Adrenal gland (tissue), 9 donors: ENCODE measurements at regions not wholly inside any gene's neighbourhood (a gene's known extent, or its start where the extent isn't known, plus 50 kb on each side); places are given as distances from the start of the nearest gene placed in this dataset.

Experiments
- DNase-seq, 7 donors: peaks; one replicate each; pipeline ENCODE4 v3.0.0-alpha.2; 2019 to 2020
- H3K27ac ChIP-seq, 5 donors: fragments of 200-600 bp; sonication (generic) in 4 of 5; 1 replicate in 3 of 5; 2 replicates in 2 of 5; pipeline versions ENCODE4 v1.5.1 to v1.8.0; 2016 to 2020; ENCODE audit warnings: mild to moderate bottlenecking in 1 of 5
- H3K27me3 ChIP-seq: fragments of 200-600 bp; 2 replicates; pipeline ENCODE4 v1.8.0; 2021
- H3K36me3 ChIP-seq, 2 donors: fragments of 200-600 bp; replicated peaks in 1 of 2; 1 replicate in 1 of 2; 2 replicates in 1 of 2; pipeline versions ENCODE4 v1.5.1 to v1.8.0; 2018 to 2022
- H3K4me1 ChIP-seq, 2 donors: fragments of 200-600 bp; replicated peaks in 1 of 2; 1 replicate in 1 of 2; 2 replicates in 1 of 2; pipeline versions ENCODE4 v1.5.1 to v1.8.0; 2018 to 2021
- H3K4me3 ChIP-seq, 4 donors: fragments of 200-600 bp; sonication (generic) in 3 of 4; one replicate each; pipeline ENCODE4 v1.5.1; 2016 to 2018
- H3K9me3 ChIP-seq, 3 donors: fragments of 200-600 bp; sonication (generic) in 1 of 3; replicated peaks in 1 of 3; 1 replicate in 2 of 3; 2 replicates in 1 of 3; pipeline versions ENCODE4 v1.5.1 to v1.8.0; 2016 to 2021
- POLR2A ChIP-seq, 2 donors: fragments of 450-650 bp; IDR thresholded peaks; one replicate each; pipeline ENCODE4 v1.6.1; 2017; ENCODE audit warnings: antibody characterized with exemption in 2 of 2, mild to moderate bottlenecking in 2 of 2, moderate library complexity in 1 of 2
- WGBS, 4 donors: extraction: QIAGEN DNeasy Blood & Tissue Kit in 2 of 4; methylation state at CpG; one replicate each; pipeline versions ENCODE4 v1.1.5 to v1.1.7; 2013 to 2017; 5-methylcytosine and 5-hydroxymethylcytosine counted together
- intact Hi-C, 2 donors: fragments of 100-400 bp; cut with DNase I; formaldehyde crosslinking; loops; one replicate each; pipeline versions ENCODE4 v1.14.1 to v1.15.0; 2022 to 2023
- TF ChIP-seq, protein P1 (sequence below), 6 experiments: fragments of 450-650 bp in 4 of 6; fragments of 200-600 bp in 2 of 6; sonication (generic) in 1 of 6; IDR thresholded peaks; 1 replicate in 5 of 6; 2 replicates in 1 of 6; pipeline versions ENCODE4 v1.5.1 to v1.8.0; 2016 to 2021; ENCODE audit warnings: antibody characterized with exemption in 6 of 6, mild to moderate bottlenecking in 2 of 6, moderate library complexity in 1 of 6
- donor health status: healthy with polysubstance abuse.
- donor health status: Bipolar disorder and iron deficiency.
- donor health status: DM: yes; HTN: yes; CAD: no.
- donor health status: DM: no; HTN: no; CAD: no.
- donor health status: DM: no; HTN: no; CAD: no.

DNA sequence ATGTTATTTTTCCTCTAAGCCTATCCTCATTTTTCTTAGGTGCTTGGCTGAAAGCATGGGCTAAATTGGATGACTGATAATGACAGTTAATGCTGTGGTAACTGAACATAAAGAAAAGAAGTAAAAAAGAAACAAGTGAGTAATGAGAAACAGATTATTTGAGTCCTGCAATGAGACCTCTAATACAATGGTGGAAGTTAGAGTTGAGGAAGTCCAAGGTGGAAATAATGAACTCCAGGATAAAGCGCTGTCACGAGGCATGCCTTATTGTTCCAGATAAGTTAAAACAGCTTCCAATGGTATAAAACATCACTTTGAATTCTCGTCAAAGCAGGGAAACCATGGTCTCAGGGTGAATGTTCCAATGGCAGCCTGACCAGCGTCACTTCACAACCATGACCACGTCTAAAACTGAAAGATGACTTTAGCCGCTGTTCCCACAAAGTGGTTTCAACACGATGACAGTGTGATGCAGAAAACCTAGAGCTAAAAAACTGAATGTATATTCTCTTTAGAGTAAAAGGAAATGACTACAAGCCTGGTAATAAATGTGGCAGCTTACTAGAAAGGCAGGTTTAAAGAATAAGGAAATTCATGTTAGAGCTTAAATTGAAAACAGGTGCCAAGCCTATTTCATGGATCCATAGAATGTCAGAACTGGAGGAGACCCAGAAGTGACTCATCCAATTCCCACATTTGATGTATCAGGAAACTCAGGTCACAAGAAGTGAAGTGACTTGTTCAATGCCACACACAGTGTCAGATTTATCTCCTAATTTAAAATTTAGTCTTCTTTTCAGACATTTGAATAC lies 202.6 kb upstream of the GYPA start:
- DNase-seq: no peak
- intact Hi-C loops: no loop called here
- Histone ChIP-seq H3K9me3 (no peaks in the 10 kb centered on the region), H3K4me3 (no peak overlapping the region), H3K27me3 (no peaks in the 10 kb centered on the region), H3K4me1 (no peaks in the 10 kb centered on the region), H3K36me3 (no peaks in the 10 kb centered on the region), H3K27ac (no peak overlapping the region)
- no peak for TF ChIP-seq POLR2A (IDR thresholded peaks at IDR 0.05)
- TF ChIP-seq, protein P1, sequence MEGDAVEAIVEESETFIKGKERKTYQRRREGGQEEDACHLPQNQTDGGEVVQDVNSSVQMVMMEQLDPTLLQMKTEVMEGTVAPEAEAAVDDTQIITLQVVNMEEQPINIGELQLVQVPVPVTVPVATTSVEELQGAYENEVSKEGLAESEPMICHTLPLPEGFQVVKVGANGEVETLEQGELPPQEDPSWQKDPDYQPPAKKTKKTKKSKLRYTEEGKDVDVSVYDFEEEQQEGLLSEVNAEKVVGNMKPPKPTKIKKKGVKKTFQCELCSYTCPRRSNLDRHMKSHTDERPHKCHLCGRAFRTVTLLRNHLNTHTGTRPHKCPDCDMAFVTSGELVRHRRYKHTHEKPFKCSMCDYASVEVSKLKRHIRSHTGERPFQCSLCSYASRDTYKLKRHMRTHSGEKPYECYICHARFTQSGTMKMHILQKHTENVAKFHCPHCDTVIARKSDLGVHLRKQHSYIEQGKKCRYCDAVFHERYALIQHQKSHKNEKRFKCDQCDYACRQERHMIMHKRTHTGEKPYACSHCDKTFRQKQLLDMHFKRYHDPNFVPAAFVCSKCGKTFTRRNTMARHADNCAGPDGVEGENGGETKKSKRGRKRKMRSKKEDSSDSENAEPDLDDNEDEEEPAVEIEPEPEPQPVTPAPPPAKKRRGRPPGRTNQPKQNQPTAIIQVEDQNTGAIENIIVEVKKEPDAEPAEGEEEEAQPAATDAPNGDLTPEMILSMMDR (IDR thresholded peaks at IDR 0.05): no peak
- WGBS, 4 donors: 72 to 77% (median 73%) methylated on average over 7 of the region's 7 CpGs

DNA sequence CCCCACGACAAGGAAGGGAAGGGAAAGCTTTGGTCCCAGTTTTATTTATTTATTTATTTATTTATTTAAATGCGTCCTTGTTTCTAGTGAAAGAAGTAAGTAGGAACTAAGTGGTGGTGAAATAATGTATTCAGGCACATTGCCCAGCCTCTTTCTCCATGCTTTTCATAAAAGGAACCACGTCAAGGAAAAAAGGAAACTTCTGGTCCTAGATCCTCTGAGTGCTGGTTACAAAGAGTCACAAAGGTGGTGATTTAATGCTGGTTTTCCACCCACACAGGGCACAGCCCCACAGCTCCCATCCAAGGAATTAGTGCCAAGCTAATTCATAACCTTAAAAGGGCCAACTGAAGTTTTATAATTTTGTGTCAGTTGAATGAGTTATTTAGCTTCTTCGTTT lies 206.6 kb upstream of the GYPA start:
- Histone ChIP-seq H3K4me3 (no peak overlapping the region), H3K27me3 (no peaks in the 10 kb centered on the region), H3K27ac (no peak overlapping the region), H3K4me1 (no peaks in the 10 kb centered on the region), H3K36me3 (no peaks in the 10 kb centered on the region), H3K9me3 (no peaks in the 10 kb centered on the region)
- DNase-seq: no peak
- 65 to 73% (median 69%) methylated on average over 4 of the region's 4 CpGs for WGBS, 4 donors
- intact Hi-C loops: no loop called here
- TF ChIP-seq POLR2A (IDR thresholded peaks at IDR 0.05): no peak
- TF ChIP-seq, protein P1 (IDR thresholded peaks at IDR 0.05): no peak

DNA sequence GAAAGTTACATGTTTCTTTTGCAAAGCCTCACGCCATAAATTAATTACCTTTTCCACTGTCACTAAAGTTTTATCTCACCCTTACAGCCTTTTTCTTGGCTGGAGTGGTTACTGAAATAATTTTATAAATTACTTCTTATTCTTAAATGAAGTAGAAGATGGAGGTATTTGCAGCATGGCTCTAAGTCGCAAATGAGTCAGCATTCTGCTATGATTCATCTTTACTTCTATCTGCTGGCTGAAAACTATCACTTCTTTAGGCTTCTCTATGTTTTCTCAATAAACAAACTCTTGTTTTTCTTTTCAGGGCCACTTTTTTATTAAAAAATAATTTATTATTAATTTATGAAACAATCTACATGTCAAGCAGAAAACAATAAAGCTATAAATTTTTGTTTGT lies 210.2 kb upstream of the GYPA start:
- Histone ChIP-seq H3K27me3 (no peaks in the 10 kb centered on the region), H3K9me3 (no peaks in the 10 kb centered on the region), H3K4me1 (no peaks in the 10 kb centered on the region), H3K27ac (no peak overlapping the region), H3K4me3 (no peak overlapping the region), H3K36me3 (no peaks in the 10 kb centered on the region)
- intact Hi-C loops: no loop called here
- no peak for DNase-seq
- 73 to 86% (median 80%) methylated on average over 2 of the region's 2 CpGs for WGBS, 4 donors
- TF ChIP-seq POLR2A (IDR thresholded peaks at IDR 0.05): no peak
- TF ChIP-seq, protein P1 (IDR thresholded peaks at IDR 0.05): no peak

DNA sequence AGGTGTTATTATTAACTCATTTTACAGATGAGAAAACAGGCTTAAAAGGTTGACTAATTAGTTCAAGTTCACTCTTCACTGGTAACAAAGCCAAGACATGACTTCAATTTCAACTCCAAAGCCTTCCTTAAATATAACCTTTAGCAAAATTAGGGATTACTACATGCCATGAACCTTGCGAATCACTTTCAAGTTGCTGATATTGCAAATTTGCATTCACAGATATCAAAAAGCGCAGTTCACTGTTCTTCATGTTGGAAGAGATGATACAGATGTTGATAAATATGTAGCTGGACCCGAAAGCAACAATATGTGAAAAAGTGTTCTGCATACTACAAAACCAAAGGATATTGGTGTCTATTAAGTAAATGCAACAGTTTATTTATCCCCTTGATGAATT lies 210.8 kb upstream of the GYPA start:
- DNase-seq: no peak
- Histone ChIP-seq H3K27me3 (no peaks in the 10 kb centered on the region), H3K4me1 (peaks cover 0 to 2% of the 10 kb centered on the region in 2 donors), H3K9me3 (no peaks in the 10 kb centered on the region), H3K27ac (no peak overlapping the region), H3K4me3 (no peak overlapping the region), H3K36me3 (no peaks in the 10 kb centered on the region)
- TF ChIP-seq POLR2A (IDR thresholded peaks at IDR 0.05): no peak
- TF ChIP-seq, protein P1 (IDR thresholded peaks at IDR 0.05): no peak
- WGBS, 4 donors: 56 to 76% (median 70%) methylated on average over 3 of the region's 3 CpGs
- intact Hi-C loops: no loop called here
